ENCODE measurements at regions not wholly inside any gene's neighbourhood (a gene's known extent, or its start where the extent isn't known, plus 50 kb on each side); places are given as distances from the start of the nearest gene placed in this dataset.

- no peak for DNase-seq
Measured at GRCh38 chr12:124457287-124458219, 109.9 kb downstream of the NCOR2 start.

- no peak for DNase-seq
Measured at GRCh38 chr12:124456652-124457152, 110.7 kb downstream of the NCOR2 start.

- no peak for DNase-seq
Measured at GRCh38 chr12:124456133-124456651, 111.2 kb downstream of the NCOR2 start.

GRCh38 chr12:124455336-124455735 lies 112.1 kb downstream of the NCOR2 start:
- DNase-seq: no peak

- DNase-seq: peak; percentile 44
Measured at GRCh38 chr12:124454735-124455134, 112.7 kb downstream of the NCOR2 start.

- DNase-seq: no peak
Measured at GRCh38 chr12:124454352-124454725, 113.1 kb downstream of the NCOR2 start.

GRCh38 chr12:124453419-124454351 lies 113.7 kb downstream of the NCOR2 start:
- peak; percentile 49 for DNase-seq

- DNase-seq: no peak
Measured at GRCh38 chr12:124452576-124453331, 114.7 kb downstream of the NCOR2 start.

GRCh38 chr12:124451637-124452243 lies 115.7 kb downstream of the NCOR2 start:
- no peak for DNase-seq

GRCh38 chr12:124451016-124451415 lies 116.4 kb downstream of the NCOR2 start:
- DNase-seq: no peak

GRCh38 chr12:124450376-124450750 lies 117.0 kb downstream of the NCOR2 start:
- DNase-seq: no peak

GRCh38 chr12:124449623-124450375 lies 117.6 kb downstream of the NCOR2 start:
- no peak for DNase-seq

- DNase-seq: no peak
Measured at GRCh38 chr12:124448955-124449622, 118.3 kb downstream of the NCOR2 start.

- no peak for DNase-seq
Measured at GRCh38 chr12:124448241-124448954, 119.0 kb downstream of the NCOR2 start.

GRCh38 chr12:124446364-124446763 lies 121.0 kb downstream of the NCOR2 start:
- DNase-seq: no peak

- DNase-seq: no peak
Measured at GRCh38 chr12:124445826-124446225, 121.6 kb downstream of the NCOR2 start.

GRCh38 chr12:124445121-124445718 lies 122.2 kb downstream of the NCOR2 start:
- no peak for DNase-seq

- no peak for DNase-seq
Measured at GRCh38 chr12:124443931-124444712, 123.3 kb downstream of the NCOR2 start.

Measured in fibroblast of skin of abdomen (primary cell).